ENCODE measurements at regions not wholly inside any gene's neighbourhood (a gene's known extent, or its start where the extent isn't known, plus 50 kb on each side); places are given as distances from the start of the nearest gene placed in this dataset.

DNA sequence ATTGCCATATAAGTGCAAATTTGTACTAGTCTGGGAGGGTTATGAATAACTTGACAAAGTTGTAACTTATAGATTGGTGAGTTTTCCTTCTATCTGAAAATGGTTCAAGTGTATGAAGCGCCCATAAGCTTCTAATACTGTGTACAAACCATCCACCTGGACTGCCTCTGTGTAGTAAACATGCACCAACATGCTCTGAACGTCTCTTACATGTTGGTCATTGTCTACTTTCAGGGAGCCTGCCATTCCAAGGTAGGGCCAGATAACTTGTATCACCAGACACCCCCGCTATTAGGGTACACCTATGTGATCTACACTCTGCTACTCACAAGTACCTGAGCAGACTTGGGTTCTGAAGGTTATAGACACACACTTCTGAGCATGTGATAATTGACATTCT is 735.5 kb upstream of the API5 start:
- TF ChIP-seq, protein P1, sequence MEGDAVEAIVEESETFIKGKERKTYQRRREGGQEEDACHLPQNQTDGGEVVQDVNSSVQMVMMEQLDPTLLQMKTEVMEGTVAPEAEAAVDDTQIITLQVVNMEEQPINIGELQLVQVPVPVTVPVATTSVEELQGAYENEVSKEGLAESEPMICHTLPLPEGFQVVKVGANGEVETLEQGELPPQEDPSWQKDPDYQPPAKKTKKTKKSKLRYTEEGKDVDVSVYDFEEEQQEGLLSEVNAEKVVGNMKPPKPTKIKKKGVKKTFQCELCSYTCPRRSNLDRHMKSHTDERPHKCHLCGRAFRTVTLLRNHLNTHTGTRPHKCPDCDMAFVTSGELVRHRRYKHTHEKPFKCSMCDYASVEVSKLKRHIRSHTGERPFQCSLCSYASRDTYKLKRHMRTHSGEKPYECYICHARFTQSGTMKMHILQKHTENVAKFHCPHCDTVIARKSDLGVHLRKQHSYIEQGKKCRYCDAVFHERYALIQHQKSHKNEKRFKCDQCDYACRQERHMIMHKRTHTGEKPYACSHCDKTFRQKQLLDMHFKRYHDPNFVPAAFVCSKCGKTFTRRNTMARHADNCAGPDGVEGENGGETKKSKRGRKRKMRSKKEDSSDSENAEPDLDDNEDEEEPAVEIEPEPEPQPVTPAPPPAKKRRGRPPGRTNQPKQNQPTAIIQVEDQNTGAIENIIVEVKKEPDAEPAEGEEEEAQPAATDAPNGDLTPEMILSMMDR (IDR thresholded peaks at IDR 0.05) = no peak

DNA sequence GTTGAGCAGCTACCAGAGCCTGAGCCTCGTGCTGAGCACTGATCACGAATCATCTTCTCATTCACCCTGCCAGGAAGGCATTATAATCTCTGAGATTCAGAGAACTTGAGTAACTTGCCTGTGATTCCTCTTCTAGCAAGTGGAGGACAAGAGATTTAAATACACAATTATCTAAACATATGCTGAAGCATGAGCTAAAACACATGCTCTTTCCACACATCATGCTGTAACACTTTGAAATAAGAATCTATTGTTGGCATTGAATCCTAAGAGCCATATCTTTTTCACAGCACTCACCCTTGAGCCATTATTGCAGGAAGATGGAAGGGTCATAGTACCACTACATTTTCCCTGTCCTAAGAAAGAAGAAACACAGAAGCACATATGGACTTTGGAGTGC is 722.5 kb upstream of the API5 start:
- TF ChIP-seq, protein P1 (IDR thresholded peaks at IDR 0.05) = no peak

DNA sequence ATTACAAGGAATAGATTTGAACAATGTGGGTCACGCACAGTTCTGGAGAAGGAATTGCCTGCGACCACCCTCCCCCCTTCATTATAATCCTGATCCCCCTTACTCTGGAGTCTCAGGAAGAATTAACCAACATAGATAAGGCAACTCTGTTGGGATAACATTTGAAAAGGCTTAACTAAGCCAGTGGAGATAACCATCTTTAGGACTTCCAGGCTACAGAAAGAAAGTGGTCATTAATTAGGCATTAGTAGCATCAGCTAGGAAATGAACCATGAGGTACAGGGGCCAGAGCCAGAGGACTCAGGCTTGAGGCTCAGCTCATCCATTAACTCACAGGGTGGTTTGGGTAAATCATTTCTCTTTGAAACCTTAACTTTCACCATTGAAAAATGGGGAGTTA is 720.0 kb upstream of the API5 start:
- TF ChIP-seq, protein P1 (IDR thresholded peaks at IDR 0.05) = no peak

DNA sequence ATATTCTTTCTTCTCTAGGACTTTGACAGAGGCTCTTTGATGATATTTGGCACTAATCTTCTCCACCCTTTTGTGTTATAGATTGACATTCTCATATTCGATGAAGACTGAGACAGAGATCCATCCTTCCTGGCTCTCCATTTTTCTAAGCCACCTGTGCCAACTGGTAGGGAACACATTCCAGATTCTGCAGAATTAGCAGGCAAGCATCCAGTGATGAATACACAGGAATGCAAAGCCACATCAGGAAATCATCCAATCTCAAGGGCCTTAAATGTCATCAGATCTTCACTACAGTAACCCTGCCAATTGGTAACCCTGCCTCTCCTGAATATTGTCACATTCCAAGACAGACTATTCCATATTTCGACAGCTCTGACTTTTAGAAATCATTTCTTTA is 718.4 kb upstream of the API5 start:
- TF ChIP-seq, protein P1 (IDR thresholded peaks at IDR 0.05) = no peak

DNA sequence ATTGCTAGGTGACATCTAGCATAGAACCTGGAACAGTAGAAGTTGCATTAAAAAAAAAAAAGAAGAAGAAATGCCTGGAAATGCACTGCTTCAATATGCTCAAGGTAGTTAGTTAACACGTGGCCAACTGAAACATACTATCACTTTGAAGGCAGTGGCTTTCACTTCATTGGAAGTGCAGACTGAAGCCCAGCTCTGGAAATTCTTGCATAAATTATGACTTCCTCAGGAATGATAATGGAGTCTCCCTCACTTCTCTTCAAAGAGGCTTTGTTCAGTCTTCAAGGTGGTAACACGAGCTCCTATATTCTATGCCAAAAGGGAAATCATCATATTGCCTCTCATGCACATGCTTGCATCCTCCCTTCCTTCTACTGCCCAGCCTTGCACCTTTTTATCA is 715.9 kb upstream of the API5 start:
- TF ChIP-seq, protein P1 (IDR thresholded peaks at IDR 0.05) = no peak

DNA sequence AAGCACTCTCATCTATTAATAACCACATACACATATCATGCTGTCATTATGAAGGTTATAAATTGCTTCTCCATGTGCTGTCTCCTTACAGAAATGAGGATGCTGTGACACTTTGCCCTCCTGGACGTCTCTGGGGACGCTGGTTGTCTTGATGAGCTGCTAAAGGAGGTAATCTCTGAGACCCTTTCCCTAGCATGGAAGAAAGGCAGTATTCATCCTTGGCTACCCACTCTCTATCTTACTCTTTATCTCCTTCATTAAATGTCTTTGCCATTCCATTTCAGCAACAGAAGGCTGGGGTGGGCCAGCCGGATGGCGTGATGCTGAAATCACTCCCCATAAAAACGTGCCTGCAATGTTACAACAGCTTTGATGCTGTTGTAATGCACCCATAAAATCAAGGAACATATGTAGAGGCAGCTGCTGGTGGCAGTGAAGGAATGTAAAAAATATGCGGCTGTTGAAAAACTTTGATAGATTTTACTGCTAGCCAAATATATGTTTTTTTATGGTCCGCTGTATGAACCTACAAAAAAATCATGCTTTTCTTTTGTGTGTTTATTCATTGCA is 715.1 kb upstream of the API5 start:
- TF ChIP-seq, protein P1 (IDR thresholded peaks at IDR 0.05) = no peak

DNA sequence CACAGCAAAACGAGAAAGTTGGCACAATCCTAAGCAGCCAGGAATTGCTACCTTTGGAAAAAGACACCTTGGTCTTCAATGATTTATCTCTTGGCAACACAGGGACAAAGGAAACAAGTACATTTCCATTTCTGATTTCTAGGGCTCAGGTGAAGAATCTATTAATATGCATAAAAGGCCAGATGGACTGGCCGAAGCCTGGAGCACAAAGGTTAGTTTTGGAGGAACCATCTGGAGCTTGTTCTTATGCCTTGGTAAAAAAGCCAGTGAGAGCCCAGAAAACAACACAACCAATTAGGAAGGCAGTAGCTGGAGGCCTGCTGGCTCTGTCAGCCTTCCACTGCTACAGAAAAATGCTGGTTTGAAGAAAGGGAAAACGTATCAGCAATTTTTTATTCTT is 713.5 kb upstream of the API5 start:
- TF ChIP-seq, protein P1 (IDR thresholded peaks at IDR 0.05) = no peak

DNA sequence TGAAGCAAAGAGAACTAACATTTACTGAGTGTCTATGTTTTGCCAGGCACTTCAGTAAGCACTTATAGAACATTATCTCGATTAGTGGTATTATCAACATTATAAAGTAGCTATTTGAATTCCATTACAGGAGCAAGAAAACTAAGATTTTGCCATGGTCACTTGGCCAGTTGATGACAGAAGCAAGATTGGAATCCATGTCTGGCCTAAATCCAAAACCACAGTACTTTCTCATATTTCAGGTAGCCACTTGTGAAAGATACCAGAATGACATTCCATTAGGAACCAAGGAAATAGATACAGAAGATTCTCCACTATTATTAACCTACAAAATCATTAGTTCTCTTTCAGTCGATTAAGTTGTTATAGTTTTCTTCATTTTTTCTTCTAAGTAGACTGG is 691.0 kb upstream of the API5 start:
- TF ChIP-seq, protein P1 (IDR thresholded peaks at IDR 0.05) = no peak

Measured in LNCAP (cell line).